Inflammatory macrophage (primary cell): ENCODE measurements at regions not wholly inside any gene's neighbourhood (a gene's known extent, or its start where the extent isn't known, plus 50 kb on each side); places are given as distances from the start of the nearest gene placed in this dataset.

Source experiments
- DNase-seq, 2 donors: peaks; one replicate each; pipeline ENCODE4 v3.0.0-alpha.2; 2020 to 2022

DNA sequence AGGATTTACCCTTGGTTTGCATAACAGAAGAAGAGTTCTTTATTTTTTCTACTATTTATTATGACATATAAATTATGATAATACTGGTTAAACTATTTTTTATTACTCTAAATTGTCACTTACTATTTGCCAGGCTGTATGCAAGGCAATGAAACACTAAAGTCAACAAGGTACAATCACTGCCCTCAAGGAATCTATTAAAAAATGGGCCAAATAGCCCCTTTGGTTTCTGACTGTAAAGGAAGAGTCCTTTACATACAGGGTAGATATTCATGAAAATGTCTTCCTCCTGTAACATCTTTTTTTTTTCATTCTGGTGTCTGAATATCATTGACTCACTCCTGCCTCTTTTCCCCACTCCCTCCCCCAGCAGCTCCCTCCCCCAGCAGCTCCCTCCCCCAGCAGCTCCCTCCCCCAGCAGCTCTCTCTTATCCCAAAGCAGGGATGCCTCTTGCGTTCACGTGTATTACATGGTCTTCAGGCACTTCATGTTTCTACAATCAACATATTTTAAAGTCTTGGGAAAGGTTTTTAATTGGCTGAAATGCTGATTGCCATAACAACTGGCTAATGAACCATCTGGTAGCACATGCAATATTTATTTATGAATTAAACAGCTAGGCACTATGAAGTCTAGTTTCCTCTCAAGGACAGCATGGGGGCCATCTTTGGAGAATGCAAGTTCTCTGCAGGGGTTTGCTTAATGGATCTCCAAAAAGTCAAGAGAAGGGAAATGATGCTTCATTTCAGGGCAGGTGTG, 400.4 kb upstream of the PLXNA2 start:
- DNase-seq: no peak

DNA sequence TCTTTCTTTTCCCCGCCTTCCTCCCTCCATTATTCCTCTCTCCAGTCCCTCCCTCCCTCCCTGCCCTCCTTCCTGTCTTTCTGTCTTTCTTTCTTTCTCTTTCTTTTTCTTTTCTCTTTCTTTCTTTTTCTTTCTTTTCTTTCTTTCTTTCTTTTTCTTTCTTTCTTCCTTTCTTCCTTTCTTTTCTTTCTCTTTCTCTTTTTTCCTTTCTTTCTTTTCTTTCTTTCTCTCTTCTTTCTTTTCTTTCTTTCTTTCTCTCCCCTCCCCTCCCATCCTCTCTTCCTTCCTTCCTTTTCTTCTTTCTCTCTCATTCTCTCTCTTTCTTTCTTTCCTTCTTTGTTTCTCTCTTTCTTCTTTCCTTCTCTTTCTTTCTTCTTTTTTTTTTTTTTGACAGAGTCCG, 402.2 kb upstream of the PLXNA2 start:
- DNase-seq: no peak

DNA sequence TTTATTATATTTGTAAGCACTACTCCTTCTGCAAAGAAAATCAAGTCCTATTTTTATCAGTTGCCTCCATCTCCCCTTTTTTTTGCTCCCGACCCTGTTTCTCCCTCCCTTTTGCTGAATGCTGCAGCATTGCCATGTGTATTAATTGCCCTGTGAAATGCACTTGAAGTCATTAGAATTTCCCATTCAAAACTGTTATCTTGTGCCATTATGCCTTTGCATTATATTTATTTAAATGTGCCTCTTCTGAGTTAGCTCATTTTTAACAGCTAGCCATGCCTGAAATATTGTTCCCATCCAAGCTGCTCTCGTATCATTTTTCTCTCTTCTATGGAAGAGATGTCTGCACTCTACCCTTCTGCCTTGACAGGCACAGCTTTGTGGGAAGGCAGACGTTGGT, 404.0 kb upstream of the PLXNA2 start:
- no peak for DNase-seq

DNA sequence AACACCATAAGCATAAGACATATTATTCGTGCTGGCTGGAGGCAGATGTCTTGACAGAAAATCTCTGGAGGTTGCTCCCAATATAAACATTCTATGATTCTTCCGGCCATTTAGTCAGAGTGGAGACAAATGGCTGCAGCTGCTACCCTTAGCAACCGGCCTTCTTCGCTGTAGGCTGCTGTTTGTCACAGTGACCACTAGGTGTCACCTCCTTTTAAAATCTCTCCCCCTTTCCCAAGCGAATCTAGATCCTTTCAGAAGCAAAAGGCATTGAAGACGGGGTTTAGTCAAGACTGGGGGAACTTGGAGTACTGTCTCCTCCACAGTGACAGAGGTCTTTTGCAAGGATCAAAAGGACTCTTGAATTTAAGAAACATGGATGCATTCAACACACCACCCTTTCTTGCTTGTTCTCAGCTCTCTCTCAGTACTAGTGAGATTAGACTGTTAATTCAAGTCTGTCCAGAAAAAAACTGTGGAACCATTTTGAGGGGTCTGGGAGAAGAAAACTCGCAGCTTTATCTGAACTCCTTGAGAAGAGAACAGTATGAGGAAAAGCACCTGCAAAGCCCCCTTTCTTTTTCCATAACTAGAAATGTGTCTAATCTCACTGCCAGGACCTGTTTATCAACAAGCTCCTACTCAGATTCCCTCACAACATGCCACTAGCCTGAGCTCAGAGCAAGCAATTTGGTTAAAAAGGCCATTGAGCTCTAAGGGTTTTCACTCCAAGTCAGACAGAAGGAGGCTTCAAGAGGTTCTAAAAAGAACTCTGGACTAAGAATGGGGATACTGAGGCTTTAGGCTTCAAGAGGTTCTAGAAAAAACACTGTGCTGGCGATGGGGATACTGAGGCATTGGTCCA, 408.3 kb upstream of the PLXNA2 start:
- peak; percentile 42 to 59 for DNase-seq

DNA sequence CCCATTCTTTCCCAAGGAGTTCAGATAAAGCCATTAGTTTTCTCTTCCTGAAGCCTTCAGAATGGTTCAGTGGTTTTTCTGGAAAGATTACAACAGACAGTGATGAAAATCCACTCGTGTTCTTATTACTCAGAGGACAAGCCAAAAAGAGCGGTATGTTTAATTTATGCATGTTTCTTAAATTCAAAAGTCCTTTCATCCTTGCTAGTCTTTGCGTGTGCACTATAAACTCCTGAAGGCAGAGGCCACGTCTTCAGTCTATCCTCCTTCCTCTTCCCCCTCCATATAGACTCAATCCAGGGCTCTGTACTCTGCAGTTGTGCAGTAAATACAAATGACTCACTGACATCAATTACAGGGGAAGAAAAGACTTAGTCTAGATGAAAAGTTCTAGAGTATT, 409.2 kb upstream of the PLXNA2 start:
- DNase-seq: no peak

DNA sequence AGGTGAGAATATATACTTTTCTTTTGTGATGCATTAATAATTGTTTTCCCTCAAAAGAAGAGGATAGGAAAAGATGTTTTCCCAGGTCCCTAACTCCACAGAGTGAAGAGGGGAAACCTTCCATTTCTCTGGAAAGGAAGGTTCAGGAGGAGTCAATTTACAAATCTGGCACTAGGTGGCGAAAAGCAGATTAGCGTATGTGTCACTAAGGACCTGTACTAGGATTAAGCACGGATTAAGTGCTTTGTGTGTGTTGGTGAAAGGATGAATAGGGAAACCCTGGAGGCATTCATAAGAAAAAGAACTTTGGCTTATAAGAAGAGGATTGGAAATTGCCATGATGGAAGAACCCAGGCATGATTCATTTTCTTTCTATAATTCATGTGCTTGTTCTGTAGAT, 410.1 kb upstream of the PLXNA2 start:
- DNase-seq: peak; percentile 5 to 6

DNA sequence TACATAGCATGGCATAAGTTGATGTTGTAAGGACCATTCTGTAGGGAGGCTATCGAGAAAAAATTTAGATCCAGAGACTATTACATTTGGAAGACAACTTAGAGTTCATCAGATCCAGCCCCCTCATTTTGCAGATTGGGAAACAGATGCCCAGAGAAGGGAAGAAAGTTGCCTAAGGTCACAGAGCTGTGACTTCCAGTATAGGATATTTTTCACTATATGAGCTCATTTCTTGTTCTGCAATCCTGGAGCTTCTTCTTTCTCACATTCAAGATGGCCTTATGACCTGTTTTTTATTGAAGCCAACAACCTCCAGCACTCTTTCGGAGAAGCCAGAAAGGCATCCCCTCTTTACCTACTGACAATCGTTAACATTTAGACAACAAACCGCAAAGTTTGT, 421.8 kb upstream of the PLXNA2 start:
- peak; percentile 29 to 56 for DNase-seq

DNA sequence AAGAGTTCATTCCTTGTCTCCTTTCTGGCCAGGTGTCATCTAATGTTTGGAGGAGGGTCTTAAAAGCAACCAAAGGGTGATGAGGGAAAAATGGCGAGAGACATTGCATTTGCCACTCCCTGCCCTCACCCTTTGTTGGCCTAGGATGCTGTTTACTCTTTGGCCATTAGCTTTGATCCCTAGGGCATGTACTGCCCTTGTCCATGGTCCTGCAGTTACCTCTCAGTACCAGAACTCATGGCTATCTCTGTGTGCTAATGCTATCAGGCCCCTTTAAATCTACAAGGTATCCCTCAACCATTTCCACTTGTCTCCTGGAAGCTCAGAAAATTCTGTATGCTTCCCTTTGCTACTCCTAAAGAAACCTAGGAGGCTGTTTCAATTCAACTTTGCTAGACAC, 424.8 kb upstream of the PLXNA2 start:
- DNase-seq: no peak

DNA sequence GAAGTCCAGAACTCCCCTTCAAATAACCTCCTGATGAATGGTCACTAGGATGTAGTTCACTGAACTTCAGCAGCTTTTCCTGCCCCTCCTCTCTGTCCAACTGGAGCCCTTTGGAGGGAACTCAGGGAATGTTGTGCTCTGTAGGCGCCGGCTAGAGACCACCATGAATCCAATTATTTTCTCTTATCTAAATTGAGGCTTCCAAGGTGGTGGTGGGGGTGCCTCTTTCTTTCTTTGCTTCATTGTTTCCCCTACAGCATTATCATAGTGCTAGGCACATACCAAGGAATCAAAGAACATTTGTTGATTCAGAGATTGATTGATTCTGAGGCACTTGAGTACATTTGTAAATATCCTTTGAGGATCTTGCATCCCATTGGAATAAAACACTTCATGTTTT, 426.6 kb upstream of the PLXNA2 start:
- DNase-seq: no peak

DNA sequence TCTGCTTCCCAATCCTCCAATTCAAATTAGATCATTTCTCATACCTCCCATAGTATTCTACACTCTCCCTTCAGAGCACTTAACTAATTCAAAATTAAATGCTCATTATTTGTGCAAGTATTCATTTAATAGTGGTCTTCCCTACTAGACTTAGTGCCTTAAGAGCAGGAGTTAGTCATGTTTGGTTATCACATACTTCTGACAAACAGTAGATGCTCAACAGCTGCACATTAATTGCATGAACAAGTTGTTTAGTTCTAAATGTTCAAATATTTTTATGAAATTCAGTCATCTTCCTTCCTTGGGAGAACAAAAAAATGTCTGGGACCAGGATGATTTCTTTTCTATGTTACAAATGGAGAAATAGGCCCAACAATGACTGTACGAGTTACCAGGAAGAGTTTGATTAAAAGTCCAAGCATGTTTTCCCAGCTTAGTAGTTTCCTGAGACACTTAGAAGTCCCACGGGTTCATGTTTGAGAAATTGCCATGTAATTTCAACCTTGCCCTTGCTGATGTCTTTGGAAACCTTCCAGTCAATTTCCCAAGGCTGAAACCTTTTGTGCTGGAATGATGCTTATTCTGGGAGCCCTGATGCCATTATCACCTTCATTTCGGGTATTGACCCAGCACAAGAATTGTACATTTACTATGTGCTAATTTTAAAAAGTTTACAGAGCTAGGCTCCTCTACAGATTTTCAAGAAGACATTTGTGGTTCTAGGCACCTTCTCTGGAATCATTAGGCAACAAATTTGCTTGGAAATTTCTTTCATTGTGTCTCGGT, 437.9 kb upstream of the PLXNA2 start:
- DNase-seq: no peak

DNA sequence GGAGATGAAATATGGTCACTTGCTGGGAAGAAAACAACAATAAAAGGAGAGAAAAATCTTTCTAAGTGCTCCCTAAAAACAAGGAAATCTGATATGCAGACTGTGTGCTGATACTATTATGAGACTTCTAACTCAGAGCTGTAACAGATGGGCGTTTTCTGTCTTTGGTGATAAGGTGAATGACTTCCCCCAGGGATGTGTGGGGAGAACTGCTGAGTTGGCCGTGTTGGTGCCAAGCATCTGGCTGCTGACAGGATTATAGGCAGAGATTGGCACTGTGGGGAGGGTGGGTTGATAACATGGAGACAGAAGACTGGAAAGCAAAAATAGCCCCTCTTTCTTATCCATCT, 438.5 kb upstream of the PLXNA2 start:
- no peak for DNase-seq

DNA sequence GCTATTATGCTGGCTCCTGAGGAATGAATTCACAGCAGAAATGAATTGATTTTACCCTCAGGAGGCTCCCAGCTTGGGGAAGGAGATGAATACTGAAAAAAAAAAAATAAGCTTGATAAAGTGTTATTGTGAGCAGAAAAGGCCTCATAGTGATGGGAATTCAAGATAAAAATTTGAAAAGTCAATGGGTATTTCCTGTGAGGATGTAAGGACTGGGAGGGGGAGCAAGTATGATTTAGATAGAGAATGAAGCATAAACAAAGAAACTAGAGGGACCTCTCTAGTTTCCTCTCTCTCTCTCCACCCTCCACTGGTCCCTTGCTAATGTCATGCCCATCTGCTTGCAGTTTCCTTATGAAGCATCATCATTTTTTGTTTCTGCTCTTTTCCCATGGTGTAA, 439.0 kb upstream of the PLXNA2 start:
- no peak for DNase-seq

DNA sequence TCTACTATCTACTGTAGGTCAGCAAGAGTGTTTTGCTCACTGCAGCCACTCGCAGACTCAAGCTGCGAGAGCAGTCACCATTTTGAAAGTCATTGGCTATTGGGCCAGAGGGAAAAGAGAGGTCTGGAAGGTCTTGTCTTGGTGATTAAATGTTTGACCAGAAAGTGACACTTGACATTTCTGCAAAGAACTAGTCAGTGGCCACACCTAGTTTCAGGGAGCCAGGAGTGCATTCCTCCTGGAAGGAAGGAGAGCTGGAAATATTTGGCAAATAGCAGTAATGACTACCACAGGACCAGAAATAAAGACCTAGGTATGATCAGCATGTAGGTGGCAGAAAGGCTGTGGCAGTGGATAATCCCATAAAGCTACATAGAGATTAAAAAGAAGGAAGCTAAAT, 440.0 kb upstream of the PLXNA2 start:
- no peak for DNase-seq

DNA sequence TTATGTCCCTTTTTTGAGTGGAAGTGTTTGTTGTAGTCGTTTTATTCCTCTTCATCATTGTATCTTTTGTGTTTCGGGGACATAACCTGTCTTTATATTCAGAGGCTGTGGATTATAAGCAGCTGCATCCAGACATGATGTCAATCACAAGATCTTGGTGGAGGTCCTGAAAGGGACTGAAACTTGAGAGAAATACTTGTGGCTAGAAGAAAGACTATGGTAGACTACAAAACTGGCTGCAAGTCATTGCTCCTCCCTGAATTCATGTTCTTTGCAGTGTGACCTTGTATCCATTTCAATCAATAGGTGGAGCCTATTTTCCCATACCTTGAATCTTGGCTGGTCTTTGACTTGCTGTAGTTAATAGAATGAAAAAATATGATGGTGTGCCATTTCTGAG, 442.4 kb upstream of the PLXNA2 start:
- DNase-seq: no peak

DNA sequence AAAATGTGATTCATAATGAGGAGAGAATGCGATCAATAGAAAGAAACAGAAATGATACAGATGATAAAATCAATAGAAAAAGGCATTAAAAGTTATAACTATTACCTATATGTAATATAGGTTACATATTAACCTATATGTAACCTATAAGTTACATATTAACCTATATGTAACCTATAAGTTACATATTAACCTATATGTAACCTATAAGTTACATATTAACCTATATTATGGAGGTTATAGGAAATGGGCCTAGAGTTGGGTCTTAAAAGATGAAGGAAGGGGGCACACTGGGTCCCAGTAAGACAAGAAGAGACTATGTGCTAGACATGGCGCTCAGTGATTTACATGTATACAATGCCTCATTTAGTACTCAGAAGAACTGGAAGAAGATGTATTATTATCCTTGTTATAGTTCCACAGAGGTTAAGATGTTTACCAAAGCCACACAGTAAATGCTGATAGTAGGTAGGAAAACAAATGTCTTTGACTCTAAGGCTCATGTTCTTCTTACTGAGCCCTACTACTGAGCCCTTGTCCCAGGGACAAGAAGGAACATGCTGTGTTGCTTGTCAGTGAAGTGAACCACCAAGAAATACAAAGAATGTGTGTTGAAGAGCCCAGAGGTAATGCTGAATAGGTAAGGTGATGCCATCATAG, 444.6 kb upstream of the PLXNA2 start:
- DNase-seq: no peak

DNA sequence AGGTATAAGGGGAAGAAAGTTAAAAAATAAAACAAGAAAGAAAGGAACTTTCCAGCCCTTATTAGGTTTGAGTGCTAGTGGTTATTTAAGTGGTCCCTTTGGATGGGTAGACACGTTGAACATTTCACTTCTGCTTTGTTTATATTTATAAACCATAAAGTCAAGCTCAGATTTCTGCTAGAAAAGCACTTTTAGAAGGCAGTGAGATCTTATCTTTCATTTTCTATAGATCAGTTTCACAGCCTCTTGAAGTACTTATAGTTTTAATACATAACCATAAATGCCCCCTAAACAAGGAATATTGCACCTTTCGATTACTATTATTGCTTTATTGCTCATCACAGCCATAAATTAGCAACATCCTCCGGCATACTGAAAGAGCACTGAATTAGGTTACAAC, 446.8 kb upstream of the PLXNA2 start:
- no peak for DNase-seq

DNA sequence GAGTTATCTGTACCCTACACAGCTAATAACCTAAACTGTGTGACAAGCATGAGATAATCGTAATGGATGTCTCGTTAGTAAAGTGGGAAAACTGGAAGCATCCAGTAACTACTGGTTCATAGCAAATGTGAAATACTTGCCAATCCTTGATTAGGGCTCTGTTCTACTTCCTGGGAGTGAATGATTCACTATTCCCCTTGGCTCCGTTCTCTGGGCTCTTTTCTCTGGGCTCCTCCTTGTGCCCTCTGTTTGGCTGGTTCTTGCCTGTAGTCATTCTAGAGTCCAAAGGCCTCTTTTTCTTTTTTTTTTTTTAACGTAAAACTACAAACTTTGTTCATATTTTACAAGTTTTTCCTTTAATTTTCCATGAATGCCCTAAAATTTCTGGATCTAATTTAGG, 465.8 kb upstream of the PLXNA2 start:
- DNase-seq: no peak

DNA sequence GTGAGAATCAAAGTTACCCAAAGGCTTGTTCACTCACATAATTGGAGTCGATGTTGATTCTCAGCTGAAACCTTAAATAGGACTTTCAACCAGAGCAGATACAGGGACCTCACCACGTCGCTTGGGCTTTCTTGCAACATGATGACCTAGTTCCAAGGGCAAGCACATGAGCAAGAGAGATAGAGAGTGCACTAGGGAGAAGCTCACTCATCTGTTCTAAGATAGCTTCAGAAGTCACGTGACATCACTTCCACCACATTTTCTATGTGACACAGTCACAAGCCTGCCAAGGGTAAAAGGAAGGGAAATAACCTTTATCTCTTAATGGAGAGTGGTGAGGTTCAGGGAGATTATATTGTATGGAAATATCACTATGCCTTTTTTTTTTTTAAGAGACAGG, 470.1 kb upstream of the PLXNA2 start:
- DNase-seq: no peak

DNA sequence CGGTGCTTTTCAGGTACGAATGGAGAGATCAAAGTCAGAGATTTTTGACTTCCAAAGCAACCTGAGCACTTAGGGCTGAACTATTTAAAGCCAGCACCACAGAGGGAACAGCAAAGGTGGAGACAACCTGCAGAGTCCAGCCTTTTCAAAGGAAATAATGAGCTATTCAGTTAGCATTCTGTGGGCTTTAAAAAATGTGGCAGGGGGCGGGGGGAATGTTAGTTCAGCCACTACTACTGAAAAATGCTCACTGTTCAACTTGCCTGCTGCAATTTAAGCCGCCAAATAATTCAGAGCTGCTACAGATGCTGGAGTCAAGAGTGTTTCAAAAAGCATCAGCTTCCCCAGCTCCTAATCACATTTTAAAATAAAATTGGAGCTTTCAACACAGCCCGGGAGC, 473.3 kb upstream of the PLXNA2 start:
- no peak for DNase-seq

DNA sequence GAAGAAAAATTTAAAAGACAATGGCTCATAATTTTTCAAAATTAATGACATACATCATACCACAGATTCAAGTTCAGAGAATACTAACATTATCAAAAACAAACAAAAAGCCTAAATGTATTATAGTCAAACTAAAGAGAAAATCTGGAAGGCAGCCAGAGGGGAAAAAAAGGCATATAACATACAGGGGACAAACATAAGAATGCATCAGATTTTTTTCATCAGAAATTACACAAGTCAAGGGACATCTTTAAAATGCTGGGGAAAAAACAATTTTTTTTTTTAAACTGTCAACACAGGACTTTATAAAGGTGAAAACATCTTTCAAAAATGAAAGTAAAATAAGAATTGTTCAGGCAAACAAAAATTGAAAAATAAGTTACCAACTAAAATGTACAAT, 478.4 kb upstream of the PLXNA2 start:
- DNase-seq: no peak

DNA sequence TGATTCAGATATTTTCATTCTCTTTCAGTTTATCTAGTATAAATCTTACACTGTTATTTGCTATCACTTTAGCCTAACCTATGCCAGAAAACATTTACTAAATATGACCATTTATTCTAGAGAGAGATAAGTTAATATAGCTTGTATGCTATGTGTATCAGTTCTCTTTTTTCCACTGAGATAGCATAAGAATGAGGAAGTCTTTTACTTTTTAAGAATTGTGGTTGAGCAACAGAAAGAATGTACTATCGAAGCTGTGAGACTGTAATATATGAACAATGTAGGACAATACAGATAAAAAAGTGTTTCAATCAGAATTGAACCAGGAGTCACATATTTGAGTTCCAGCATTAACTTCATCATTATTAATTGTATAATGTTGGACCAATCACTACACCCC, 479.9 kb upstream of the PLXNA2 start:
- peak in 1 of 2 donors; percentile 52 for DNase-seq

DNA sequence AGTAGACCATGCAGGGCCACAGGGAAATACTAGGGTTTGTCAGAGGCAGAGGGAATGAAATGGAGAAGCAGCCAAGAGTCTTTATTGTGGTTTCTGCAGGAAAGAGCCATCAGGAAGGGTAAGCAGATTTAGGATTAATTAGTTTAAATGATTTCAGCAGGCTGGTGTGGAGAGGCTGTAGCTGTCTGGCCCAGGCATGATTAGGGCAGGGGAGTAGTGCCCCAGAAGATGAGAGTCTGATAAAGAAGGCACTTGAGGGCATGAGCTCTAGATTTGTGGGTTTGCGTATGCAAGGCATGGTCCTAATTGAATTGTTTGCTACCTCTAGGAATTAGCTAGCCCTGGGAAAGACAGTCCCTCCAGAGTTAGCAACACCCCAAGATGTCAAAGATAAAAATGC, 484.6 kb upstream of the PLXNA2 start:
- DNase-seq: no peak
